Stimulated activated CD4-positive, alpha-beta T cell treated with anti-CD3 and anti-CD28 coated beads, TNF-alpha, amount 100 ng/mL, for 1 hour (primary cell): ENCODE measurements at regions not wholly inside any gene's neighbourhood (a gene's known extent, or its start where the extent isn't known, plus 50 kb on each side); places are given as distances from the start of the nearest gene placed in this dataset.
"Not testable (repeated sequence)": the region's sequence is repeated elsewhere in the genome, so short reads cannot be mapped to it uniquely, and the experiment has no call there.

Experiments used
- DNase-seq, 3 donors: peaks; one replicate each; pipeline ENCODE4 v3.0.0-alpha.2; 2020; ENCODE audit warnings: low read depth in 3 of 3, low spot score in 1 of 3

- no peak for DNase-seq
These were observed 90.6 kb upstream of the CIBAR2 start for GRCh38 chr16:85202631-85203461.

GRCh38 chr16:85203462-85203813 is 91.2 kb upstream of the CIBAR2 start:
- no peak for DNase-seq

DNA sequence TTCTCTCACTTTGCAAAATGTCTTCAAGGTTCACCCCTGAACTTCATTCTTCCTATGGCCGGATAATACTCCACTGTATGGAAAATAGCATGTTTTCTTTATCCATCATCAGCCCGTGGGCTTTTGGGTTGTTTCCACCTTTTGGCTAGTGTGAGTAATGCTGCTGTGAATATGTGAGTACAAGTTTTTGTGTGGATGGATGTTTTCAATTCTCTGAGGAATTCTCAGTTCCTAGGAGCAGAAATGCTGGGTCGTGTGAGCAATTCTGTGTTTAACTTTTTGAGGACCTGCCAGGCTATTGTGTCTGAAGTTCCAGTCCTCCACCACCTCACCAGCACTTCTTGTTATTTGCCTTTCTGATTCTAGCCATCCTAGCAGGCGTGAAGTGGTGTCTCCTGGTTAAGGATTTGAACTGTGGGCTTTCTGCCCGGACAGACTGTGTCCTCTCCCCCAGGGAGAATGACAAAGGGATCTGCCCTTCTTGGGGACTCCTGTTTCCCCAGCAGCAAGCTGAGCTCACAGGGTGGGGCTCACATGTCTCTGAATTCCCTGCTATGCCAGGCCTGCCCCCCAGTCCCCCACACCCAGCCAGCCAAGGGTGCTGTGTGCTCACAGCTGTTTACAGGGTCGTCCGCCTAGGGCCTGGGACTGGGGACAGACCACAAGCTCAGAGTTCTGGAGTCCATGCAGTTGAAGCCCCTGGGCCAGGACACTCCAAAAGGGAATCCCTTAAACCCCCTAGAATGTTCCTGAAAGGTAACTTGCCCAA is 92.2 kb upstream of the CIBAR2 start:
- no peak for DNase-seq

DNA sequence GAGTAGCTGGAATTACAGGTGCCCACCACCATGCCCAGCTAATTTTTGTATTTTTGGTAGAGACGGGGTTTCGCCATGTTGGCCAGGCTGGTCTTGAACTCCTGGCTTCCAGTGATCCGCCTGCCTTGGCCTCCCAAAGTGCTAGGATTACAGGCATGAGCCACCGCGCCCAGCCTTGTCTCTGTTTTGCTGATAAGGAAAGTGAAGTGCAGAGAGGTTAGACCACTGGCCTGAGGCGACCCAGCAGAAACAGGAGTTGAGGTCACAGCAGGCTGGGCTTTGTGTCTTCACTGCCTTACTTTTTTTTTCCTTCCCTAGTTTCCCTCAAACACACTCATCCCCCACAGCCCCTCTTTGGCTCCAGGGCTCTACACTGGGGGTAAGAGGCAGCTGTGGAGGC is 93.0 kb upstream of the CIBAR2 start:
- not testable (repeated sequence) for DNase-seq

GRCh38 chr16:85205747-85206471 is 93.6 kb upstream of the CIBAR2 start:
- DNase-seq = no peak

- DNase-seq = no peak
These were observed 94.4 kb upstream of the CIBAR2 start for GRCh38 chr16:85206472-85207356.

DNA sequence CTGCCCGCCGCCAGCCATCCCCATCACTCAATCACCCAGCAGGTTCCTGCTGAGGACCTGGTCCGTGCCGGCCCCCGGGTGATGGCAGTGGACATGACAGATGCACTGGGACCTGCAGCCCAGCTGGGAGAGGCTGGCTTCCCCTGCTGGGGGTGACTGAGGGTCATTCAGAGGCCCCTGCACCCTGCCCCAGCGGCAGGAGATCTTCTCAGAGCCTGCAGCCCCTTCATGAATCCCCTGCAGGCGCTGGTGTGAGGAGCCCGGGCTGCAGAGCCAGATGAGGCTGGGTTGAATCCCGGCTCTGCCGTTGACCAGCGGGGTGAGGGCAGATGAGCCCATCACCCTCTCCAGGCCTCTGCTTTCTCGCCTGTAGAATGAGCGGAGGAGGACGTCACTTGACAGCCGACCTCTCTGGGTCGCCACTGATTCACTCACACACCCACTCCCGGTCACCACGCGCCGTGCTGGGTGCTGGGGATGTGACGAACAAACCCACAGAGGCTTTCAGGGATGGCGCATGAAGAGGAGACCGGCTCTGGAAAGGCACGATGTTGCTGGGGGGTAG is 95.2 kb upstream of the CIBAR2 start:
- DNase-seq = no peak

DNA sequence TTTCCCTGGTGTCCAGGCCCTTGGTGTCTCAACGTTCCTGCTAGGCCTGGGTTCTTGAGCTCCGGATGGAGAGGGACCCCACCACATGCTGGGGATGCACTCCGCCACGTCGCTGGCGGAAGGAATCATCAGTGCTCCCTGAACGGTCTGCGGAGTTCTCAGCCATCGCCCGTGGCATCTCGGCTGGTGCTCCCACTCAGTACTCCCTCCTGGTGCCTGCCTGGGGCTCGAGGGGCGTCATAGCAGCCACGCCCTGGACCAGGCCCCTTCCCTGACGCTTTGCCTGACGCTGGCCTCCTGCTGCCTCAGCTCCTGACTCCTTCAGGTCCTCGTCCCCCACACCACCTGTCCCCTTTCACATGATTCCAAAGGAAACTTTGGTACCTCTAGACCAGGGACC is 95.9 kb upstream of the CIBAR2 start:
- DNase-seq = no peak

DNA sequence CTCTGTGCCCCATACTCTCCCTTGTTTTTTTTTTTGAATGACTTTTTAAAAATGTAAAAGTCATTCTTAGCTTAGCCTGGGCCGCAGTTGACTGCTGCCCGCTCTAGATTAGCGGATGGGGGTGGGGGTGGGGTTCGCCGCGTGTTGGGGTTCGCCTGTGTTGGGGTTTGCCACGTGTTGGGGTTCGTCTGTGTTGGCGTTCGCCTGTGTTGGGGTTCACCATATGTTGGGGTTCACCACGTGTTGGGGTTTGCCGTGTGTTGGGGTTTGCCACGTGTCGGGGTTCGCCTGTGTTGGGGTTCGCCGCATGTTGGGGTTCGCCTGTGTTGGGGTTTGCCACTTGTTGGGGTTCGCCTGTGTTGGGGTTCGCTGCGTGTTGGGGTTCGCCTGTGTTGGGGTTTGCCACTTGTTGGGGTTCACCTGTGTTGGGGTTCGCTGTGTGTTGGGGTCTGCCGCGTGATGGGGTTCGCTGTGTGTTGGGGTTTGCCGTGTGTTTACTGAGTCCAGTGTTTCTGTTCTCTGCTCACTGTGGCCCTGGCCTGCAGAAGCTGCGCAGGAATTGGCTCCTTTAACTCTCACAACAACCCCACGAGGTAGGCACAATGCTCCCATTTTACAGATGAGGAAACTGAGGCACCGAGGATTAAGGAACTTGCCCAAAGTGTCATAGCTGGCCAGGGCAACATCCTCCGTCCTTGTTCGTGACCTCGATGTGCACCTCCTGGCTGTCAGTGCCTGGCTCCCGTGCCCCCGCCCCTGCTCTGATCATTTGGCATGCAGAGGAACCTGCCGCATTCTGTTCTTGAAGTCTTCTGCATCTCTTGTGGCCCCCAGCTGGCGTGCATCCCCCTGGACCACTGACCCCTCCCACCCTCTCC is 96.6 kb upstream of the CIBAR2 start:
- DNase-seq = no peak

GRCh38 chr16:85209526-85210121 is 97.4 kb upstream of the CIBAR2 start:
- DNase-seq = no peak

DNA sequence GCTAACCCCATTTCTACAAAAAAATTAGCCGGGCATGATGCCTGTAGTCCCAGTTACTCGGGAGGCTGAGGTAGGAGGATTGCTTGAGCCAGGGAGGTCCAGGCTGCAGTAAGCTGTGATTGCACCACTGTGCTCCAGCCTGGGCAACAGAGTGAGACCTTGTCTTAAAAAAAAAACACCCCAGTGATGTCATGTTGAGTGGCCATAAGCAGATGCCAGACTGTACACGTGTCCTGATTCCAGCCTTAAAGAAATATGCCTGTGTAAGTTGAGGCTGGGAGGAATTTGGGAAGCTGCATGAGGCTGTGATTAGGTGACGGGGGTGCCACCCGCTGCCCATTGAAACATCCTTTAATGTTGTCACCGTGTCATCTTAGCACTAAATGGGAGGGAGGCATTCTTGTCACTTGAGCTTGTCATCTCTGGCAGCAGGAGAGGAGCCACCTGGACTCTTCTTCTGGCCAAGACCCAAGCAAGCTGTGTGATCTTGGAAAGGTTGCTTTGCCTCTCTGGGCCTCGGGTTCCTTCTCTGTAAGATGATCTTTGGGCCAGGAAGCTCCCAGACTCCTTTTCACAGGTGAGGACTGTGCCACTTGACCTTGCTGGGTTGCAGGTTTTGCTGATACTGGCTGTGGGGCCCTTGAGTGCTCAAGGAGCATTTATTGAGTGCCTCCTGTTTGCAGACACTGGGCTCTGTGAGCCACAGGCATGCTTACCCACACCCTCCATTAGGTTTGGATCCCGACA is 98.3 kb upstream of the CIBAR2 start:
- DNase-seq = no peak

DNA sequence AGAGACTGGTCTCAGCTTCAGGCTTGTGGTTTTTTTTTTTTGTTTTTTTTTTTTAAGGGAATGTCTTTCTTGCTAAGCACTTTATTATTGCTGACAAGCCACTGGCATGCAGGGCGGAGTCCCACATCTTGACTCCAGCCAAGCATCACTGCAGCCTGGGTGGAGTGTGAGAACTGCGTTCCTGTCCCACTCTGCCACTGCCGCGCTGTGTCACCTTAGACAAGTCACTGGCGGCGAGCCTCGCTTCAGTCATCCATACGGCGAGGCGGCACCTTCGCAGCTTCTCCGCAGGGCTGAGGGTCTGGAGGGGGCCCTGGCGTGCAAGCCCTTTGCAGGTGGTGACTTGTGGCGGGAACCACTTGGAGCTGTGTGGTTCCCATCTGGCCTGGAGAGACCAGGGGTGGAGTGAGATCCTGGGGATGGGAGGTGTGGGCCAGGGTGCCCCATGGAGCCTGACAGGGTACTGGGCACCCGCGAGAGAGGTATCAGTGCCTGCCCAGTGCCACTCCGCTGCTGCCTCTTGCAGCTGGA is 99.1 kb upstream of the CIBAR2 start:
- no peak for DNase-seq

- no peak for DNase-seq
These were observed 101.8 kb upstream of the CIBAR2 start for GRCh38 chr16:85213926-85214675.

DNA sequence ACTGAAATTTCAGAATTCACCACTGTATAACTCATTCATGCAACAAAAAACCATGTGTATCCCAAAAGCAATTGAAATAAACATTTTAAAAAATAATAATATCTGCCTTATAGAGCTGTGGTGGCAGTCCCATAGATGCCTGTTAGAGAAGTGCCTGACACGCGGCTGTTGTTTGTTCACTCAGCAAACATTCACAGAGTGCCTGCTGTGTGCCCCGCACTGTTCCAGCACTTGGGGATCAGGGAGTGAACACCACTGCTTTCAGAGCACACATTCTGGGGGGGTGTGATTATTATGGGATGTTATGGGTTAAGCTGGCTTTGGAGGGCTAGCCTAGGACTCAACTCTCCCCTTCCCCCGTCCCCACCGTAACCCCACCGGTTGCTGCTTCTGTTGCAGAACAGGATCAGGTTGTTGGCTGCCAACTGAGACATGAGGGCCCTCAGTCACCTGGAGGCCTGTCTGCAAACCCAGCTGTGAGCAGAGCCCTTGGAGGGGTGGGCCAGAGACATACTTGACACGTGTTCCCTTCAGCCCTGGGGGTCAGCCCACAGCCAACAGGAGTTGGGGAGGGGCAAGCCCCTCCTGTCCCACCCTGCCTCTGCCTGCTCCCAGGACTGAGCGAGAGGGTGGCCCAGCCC is 103.3 kb upstream of the CIBAR2 start:
- DNase-seq = no peak

- DNase-seq = no peak
These were observed 104.5 kb upstream of the CIBAR2 start for GRCh38 chr16:85216522-85217375.
